Liver (tissue), 3 donors: ENCODE measurements at regions not wholly inside any gene's neighbourhood (a gene's known extent, or its start where the extent isn't known, plus 50 kb on each side); places are given as distances from the start of the nearest gene placed in this dataset.

Experiments
- GABPA ChIP-seq, 2 donors: IDR thresholded peaks in 1 of 2; conservative IDR thresholded peaks in 1 of 2; 2 replicates each; pipeline ENCODE4 v1.6.1; 2016; ENCODE audit warnings: antibody characterized with exemption in 2 of 2, mild to moderate bottlenecking in 1 of 2, moderate library complexity in 1 of 2
- JUND ChIP-seq, 2 donors: IDR thresholded peaks; 2 replicates each; pipeline ENCODE4 v1.6.1; 2016; ENCODE audit warnings: antibody characterized with exemption in 2 of 2
- REST ChIP-seq: IDR thresholded peaks from 2 replicates; pipeline ENCODE4 v1.6.1; 2016; ENCODE audit warnings: antibody characterized with exemption, mild to moderate bottlenecking
- SP1 ChIP-seq: IDR thresholded peaks from 2 replicates; pipeline ENCODE4 v1.6.1; 2018; ENCODE audit warnings: antibody characterized with exemption, mild to moderate bottlenecking
- TAF1 ChIP-seq: conservative IDR thresholded peaks from 2 replicates; pipeline ENCODE4 v1.6.1; 2016; ENCODE audit warnings: antibody characterized with exemption, mild to moderate bottlenecking
- ZBTB33 ChIP-seq: IDR thresholded peaks from 2 replicates; pipeline ENCODE4 v1.6.1; 2016; ENCODE audit warnings: antibody characterized with exemption
- TF ChIP-seq, protein P1 (sequence below): fragments of 150-350 bp; IDR thresholded peaks from 2 replicates; pipeline ENCODE4 v1.5.1; 2017; ENCODE audit warnings: improper control_type of control experiment, low read depth, low read length; ENCODE audit not compliant: missing input control
- TF ChIP-seq, protein P2 (sequence below): IDR thresholded peaks from 2 replicates; pipeline ENCODE4 v1.6.1; 2016; ENCODE audit warnings: antibody characterized with exemption
- donor health status: healthy.
- donor health status: healthy.

GRCh38 chr2:14348247-14348646 lies 284.3 kb upstream of the LRATD1 start:
- TF ChIP-seq TAF1 (no peak), SP1 (no peak), ZBTB33 (no peak), REST (no peak), GABPA (IDR thresholded peaks at IDR 0.05 in 1 of 2, conservative IDR thresholded peaks at IDR 0.05 in 1 of 2) (no peak), JUND (IDR thresholded peaks at IDR 0.05) (no peak)
- TF ChIP-seq, protein P1, sequence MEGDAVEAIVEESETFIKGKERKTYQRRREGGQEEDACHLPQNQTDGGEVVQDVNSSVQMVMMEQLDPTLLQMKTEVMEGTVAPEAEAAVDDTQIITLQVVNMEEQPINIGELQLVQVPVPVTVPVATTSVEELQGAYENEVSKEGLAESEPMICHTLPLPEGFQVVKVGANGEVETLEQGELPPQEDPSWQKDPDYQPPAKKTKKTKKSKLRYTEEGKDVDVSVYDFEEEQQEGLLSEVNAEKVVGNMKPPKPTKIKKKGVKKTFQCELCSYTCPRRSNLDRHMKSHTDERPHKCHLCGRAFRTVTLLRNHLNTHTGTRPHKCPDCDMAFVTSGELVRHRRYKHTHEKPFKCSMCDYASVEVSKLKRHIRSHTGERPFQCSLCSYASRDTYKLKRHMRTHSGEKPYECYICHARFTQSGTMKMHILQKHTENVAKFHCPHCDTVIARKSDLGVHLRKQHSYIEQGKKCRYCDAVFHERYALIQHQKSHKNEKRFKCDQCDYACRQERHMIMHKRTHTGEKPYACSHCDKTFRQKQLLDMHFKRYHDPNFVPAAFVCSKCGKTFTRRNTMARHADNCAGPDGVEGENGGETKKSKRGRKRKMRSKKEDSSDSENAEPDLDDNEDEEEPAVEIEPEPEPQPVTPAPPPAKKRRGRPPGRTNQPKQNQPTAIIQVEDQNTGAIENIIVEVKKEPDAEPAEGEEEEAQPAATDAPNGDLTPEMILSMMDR: no peak
- TF ChIP-seq, protein P2, sequence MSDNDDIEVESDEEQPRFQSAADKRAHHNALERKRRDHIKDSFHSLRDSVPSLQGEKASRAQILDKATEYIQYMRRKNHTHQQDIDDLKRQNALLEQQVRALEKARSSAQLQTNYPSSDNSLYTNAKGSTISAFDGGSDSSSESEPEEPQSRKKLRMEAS: no peak
